ENCODE measurements at regions not wholly inside any gene's neighbourhood (a gene's known extent, or its start where the extent isn't known, plus 50 kb on each side); places are given as distances from the start of the nearest gene placed in this dataset.

GRCh38 chr14:96638041-96638855 lies 136.1 kb downstream of the PAPOLA start:
- DNase-seq: no peak

- DNase-seq: no peak
Measured at GRCh38 chr14:96639550-96639949, 137.4 kb downstream of the PAPOLA start.

- DNase-seq: no peak
Measured at GRCh38 chr14:96648506-96649326, 146.5 kb downstream of the PAPOLA start.

- DNase-seq: no peak
Measured at GRCh38 chr14:96649327-96649601, 147.1 kb downstream of the PAPOLA start.

GRCh38 chr14:96653597-96653996 lies 143.6 kb upstream of the VRK1 start:
- DNase-seq: no peak

- no peak for DNase-seq
Measured at GRCh38 chr14:96658611-96659010, 138.6 kb upstream of the VRK1 start.

GRCh38 chr14:96660123-96660522 lies 137.1 kb upstream of the VRK1 start:
- no peak for DNase-seq

GRCh38 chr14:96660667-96661066 lies 136.5 kb upstream of the VRK1 start:
- DNase-seq: no peak

GRCh38 chr14:96661244-96661969 lies 135.8 kb upstream of the VRK1 start:
- DNase-seq: no peak

- DNase-seq: no peak
Measured at GRCh38 chr14:96662116-96662970, 134.8 kb upstream of the VRK1 start.

GRCh38 chr14:96663076-96663475 lies 134.1 kb upstream of the VRK1 start:
- no peak for DNase-seq

- no peak for DNase-seq
Measured at GRCh38 chr14:96663491-96664067, 133.6 kb upstream of the VRK1 start.

- DNase-seq: no peak
Measured at GRCh38 chr14:96666088-96666487, 131.1 kb upstream of the VRK1 start.

GRCh38 chr14:96670391-96670790 lies 126.8 kb upstream of the VRK1 start:
- no peak for DNase-seq

GRCh38 chr14:96671218-96671617 lies 126.0 kb upstream of the VRK1 start:
- DNase-seq: no peak

GRCh38 chr14:96673706-96674105 lies 123.5 kb upstream of the VRK1 start:
- DNase-seq: no peak

GRCh38 chr14:96674121-96674520 lies 123.1 kb upstream of the VRK1 start:
- DNase-seq: no peak

GRCh38 chr14:96676166-96676565 lies 121.0 kb upstream of the VRK1 start:
- no peak for DNase-seq

GRCh38 chr14:96681829-96682228 lies 115.4 kb upstream of the VRK1 start:
- no peak for DNase-seq

GRCh38 chr14:96682401-96682800 lies 114.8 kb upstream of the VRK1 start:
- DNase-seq: no peak

- no peak for DNase-seq
Measured at GRCh38 chr14:96683562-96684289, 113.5 kb upstream of the VRK1 start.

Measured in occipital lobe (tissue), 1 donor.